ENCODE measurements at regions not wholly inside any gene's neighbourhood (a gene's known extent, or its start where the extent isn't known, plus 50 kb on each side); places are given as distances from the start of the nearest gene placed in this dataset.
"Not testable (repeated sequence)": the region's sequence is repeated elsewhere in the genome, so short reads cannot be mapped to it uniquely, and the experiment has no call there.

DNA sequence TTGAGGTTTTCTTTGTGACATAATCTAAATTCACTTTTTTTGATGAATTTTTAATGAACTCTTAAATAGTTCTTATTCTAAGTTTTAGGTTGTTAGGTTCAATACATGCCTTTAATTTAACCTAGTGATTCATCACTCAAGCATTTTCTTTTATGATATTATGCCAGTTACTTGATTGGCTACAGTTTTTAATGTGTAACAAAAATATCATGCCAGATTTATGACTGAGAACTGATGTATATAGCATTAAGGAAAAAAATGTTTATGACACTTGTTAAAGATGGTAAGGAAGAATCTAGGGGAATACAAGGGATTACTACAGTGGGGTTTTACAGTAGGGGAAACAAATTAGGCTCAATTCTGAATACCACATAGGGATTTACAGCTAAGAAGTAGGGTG is 103.1 kb downstream of the VGLL3 start:
- intact Hi-C loops (cut with DNase I; ENCODE audit: low total_unique reads): no loop called here
- no peaks in the 10 kb centered on the region for H3K27me3 ChIP-seq
- no peak for DNase-seq
- no peaks in the 10 kb centered on the region for H3K36me3 ChIP-seq (ENCODE audit: low read depth, missing control alignments)
- H3K4me3 ChIP-seq: no peak overlapping the region
- no peak overlapping the region for H3K27ac ChIP-seq
- H3K4me1 ChIP-seq: no peaks in the 10 kb centered on the region
- TF ChIP-seq POLR2A (IDR thresholded peaks at IDR 0.05) (no peak), CTCF (IDR thresholded peaks at IDR 0.05) (no peak)
- H3K9me3 ChIP-seq: no peaks in the 10 kb centered on the region

GRCh38 chr3:86880066-86880465 is 110.9 kb downstream of the VGLL3 start:
- Histone ChIP-seq H3K4me1 (no peaks in the 10 kb centered on the region), H3K27me3 (no peaks in the 10 kb centered on the region), H3K4me3 (no peak overlapping the region), H3K36me3 (ENCODE audit: low read depth, missing control alignments) (no peaks in the 10 kb centered on the region), H3K9me3 (no peaks in the 10 kb centered on the region), H3K27ac (no peak overlapping the region)
- DNase-seq: no peak
- no peak for TF ChIP-seq POLR2A (IDR thresholded peaks at IDR 0.05)
- TF ChIP-seq CTCF (IDR thresholded peaks at IDR 0.05): no peak
- 83% methylated on average over 6 of the region's 6 CpGs for WGBS, 2 donors
- intact Hi-C loops (cut with DNase I; ENCODE audit: low total_unique reads): no loop called here

- H3K9me3 ChIP-seq; intact Hi-C loops (cut with DNase I; ENCODE audit: low total_unique reads); H3K4me1 ChIP-seq; H3K4me3 ChIP-seq; H3K27me3 ChIP-seq; H3K27ac ChIP-seq; H3K36me3 ChIP-seq (ENCODE audit: low read depth, missing control alignments); DNase-seq: not testable (repeated sequence)
- 88 to 94% methylated on average over 5 of the region's 5 CpGs for WGBS, 2 donors
These were observed 114.3 kb downstream of the VGLL3 start for GRCh38 chr3:86876504-86877181.

DNA sequence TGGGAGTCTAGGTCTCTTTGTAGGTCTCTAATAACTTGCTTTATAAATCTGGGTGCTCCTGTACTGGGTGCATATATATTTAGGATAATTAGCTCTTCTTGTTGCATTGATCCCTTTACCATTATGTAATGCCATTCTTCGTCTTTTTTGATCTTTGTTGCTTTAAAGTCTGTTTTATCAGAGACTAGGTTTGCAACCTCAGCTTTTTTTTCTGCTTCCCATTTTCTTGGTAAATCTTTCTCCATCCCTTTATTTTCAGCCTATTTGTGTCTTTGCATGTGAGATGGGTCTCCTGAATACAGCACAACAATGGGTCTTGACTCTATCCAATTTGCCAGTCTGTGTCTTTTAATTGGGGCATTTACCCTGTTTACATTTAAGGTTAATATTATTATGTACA is 116.2 kb downstream of the VGLL3 start:
- H3K27me3 ChIP-seq; DNase-seq; H3K9me3 ChIP-seq; intact Hi-C loops (cut with DNase I; ENCODE audit: low total_unique reads); H3K4me3 ChIP-seq; H3K36me3 ChIP-seq (ENCODE audit: low read depth, missing control alignments); H3K27ac ChIP-seq; H3K4me1 ChIP-seq: not testable (repeated sequence)
- WGBS, 2 donors: 89 to 100% methylated on average over 1 of the region's 1 CpG

- Histone ChIP-seq H3K9me3 (no peaks in the 10 kb centered on the region), H3K36me3 (ENCODE audit: low read depth, missing control alignments) (no peaks in the 10 kb centered on the region), H3K4me3 (no peak overlapping the region), H3K27ac (no peak overlapping the region), H3K4me1 (no peaks in the 10 kb centered on the region), H3K27me3 (no peaks in the 10 kb centered on the region)
- WGBS, 2 donors: 70 to 74% methylated on average over 4 of the region's 4 CpGs
- intact Hi-C loops (cut with DNase I; ENCODE audit: low total_unique reads): no loop called here
- no peak for DNase-seq
- TF ChIP-seq POLR2A (IDR thresholded peaks at IDR 0.05): no peak
- TF ChIP-seq CTCF (IDR thresholded peaks at IDR 0.05): no peak
These were observed 121.4 kb downstream of the VGLL3 start for GRCh38 chr3:86869566-86869965.

GRCh38 chr3:86867982-86868381 is 123.0 kb downstream of the VGLL3 start:
- no peaks in the 10 kb centered on the region for H3K9me3 ChIP-seq
- no peak overlapping the region for H3K27ac ChIP-seq
- no peaks in the 10 kb centered on the region for H3K36me3 ChIP-seq (ENCODE audit: low read depth, missing control alignments)
- no peak overlapping the region for H3K4me3 ChIP-seq
- intact Hi-C loops (cut with DNase I; ENCODE audit: low total_unique reads): no loop called here
- no peaks in the 10 kb centered on the region for H3K4me1 ChIP-seq
- H3K27me3 ChIP-seq: no peaks in the 10 kb centered on the region
- no peak for TF ChIP-seq POLR2A (IDR thresholded peaks at IDR 0.05)
- no peak for TF ChIP-seq CTCF (IDR thresholded peaks at IDR 0.05)
- WGBS, 2 donors: 24 to 27% methylated on average over 2 of the region's 2 CpGs
- peak; percentile 28 for DNase-seq

Data from testis (tissue), 2 donors.